ENCODE measurements at regions not wholly inside any gene's neighbourhood (a gene's known extent, or its start where the extent isn't known, plus 50 kb on each side); places are given as distances from the start of the nearest gene placed in this dataset.

GRCh38 chr17:14715561-14715960 lies 414.7 kb downstream of the HS3ST3B1 start:
- DNase-seq = no peak

- no peak for DNase-seq
Measured at GRCh38 chr17:14712611-14713021, 411.7 kb downstream of the HS3ST3B1 start.

GRCh38 chr17:14704121-14704520 lies 403.2 kb downstream of the HS3ST3B1 start:
- DNase-seq = no peak

- DNase-seq = no peak
Measured at GRCh38 chr17:14701886-14702285, 401.0 kb downstream of the HS3ST3B1 start.

GRCh38 chr17:14699574-14700185 lies 398.8 kb downstream of the HS3ST3B1 start:
- DNase-seq = no peak

- no peak for DNase-seq
Measured at GRCh38 chr17:14693382-14693781, 392.5 kb downstream of the HS3ST3B1 start.

- DNase-seq = no peak
Measured at GRCh38 chr17:14690704-14691103, 389.8 kb downstream of the HS3ST3B1 start.

GRCh38 chr17:14688134-14688533 lies 387.3 kb downstream of the HS3ST3B1 start:
- DNase-seq = no peak

- DNase-seq = no peak
Measured at GRCh38 chr17:14672830-14673229, 371.9 kb downstream of the HS3ST3B1 start.

GRCh38 chr17:14670861-14671260 lies 370.0 kb downstream of the HS3ST3B1 start:
- DNase-seq = no peak

GRCh38 chr17:14664511-14664910 lies 363.6 kb downstream of the HS3ST3B1 start:
- no peak for DNase-seq

- no peak for DNase-seq
Measured at GRCh38 chr17:14641117-14641516, 340.2 kb downstream of the HS3ST3B1 start.

GRCh38 chr17:14637260-14637659 lies 336.4 kb downstream of the HS3ST3B1 start:
- DNase-seq = no peak

- no peak for DNase-seq
Measured at GRCh38 chr17:14630621-14631020, 329.7 kb downstream of the HS3ST3B1 start.

- DNase-seq = no peak
Measured at GRCh38 chr17:14630046-14630445, 329.2 kb downstream of the HS3ST3B1 start.

GRCh38 chr17:14622615-14623101 lies 321.8 kb downstream of the HS3ST3B1 start:
- no peak for DNase-seq

- DNase-seq = no peak
Measured at GRCh38 chr17:14621826-14622614, 321.1 kb downstream of the HS3ST3B1 start.

- no peak for DNase-seq
Measured at GRCh38 chr17:14619821-14620220, 318.9 kb downstream of the HS3ST3B1 start.

- no peak for DNase-seq
Measured at GRCh38 chr17:14616528-14616927, 315.6 kb downstream of the HS3ST3B1 start.

- DNase-seq = no peak
Measured at GRCh38 chr17:14605267-14605599, 304.4 kb downstream of the HS3ST3B1 start.

- no peak for DNase-seq
Measured at GRCh38 chr17:14604591-14605266, 303.8 kb downstream of the HS3ST3B1 start.

- DNase-seq = no peak
Measured at GRCh38 chr17:14596224-14596623, 295.3 kb downstream of the HS3ST3B1 start.

- no peak for DNase-seq
Measured at GRCh38 chr17:14595656-14596055, 294.8 kb downstream of the HS3ST3B1 start.

GRCh38 chr17:14594690-14595089 lies 293.8 kb downstream of the HS3ST3B1 start:
- no peak for DNase-seq

Data from activated CD4-positive, alpha-beta T cell treated with anti-CD3 and anti-CD28 coated beads, Interleukin-2, amount 50 U/mL, for 48 hours (primary cell).